Smooth muscle cell (in vitro differentiated cells): ENCODE measurements at regions not wholly inside any gene's neighbourhood (a gene's known extent, or its start where the extent isn't known, plus 50 kb on each side); places are given as distances from the start of the nearest gene placed in this dataset.

Source experiments
- DNase-seq: peaks from one replicate; lab custom pipeline; 2025; ENCODE audit not compliant: unreplicated experiment; lab: John Stamatoyannopoulos, UW
- H2AFZ ChIP-seq: fragments of 200-600 bp; sonication (generic); 2 replicates; pipeline ENCODE4 v1.6.0; 2016; ENCODE audit warnings: antibody characterized with exemption, low read depth, mild to moderate bottlenecking
- H3F3A ChIP-seq: fragments of 200-600 bp; sonication (generic); 2 replicates; pipeline ENCODE4 v1.6.0; 2017; ENCODE audit warnings: antibody characterized with exemption, low read depth
- H3K27ac ChIP-seq: fragments of 200-600 bp; sonication (generic); 2 replicates; pipeline ENCODE4 v1.5.1; 2016; ENCODE audit warnings: low read depth, mild to moderate bottlenecking
- H3K27me3 ChIP-seq: fragments of 200-600 bp; sonication (generic); 2 replicates; pipeline ENCODE4 v1.6.1; 2016; ENCODE audit warnings: low read depth, mild to moderate bottlenecking
- H3K36me3 ChIP-seq: fragments of 200-600 bp; sonication (generic); 2 replicates; pipeline ENCODE4 v1.5.1; 2016; ENCODE audit warnings: low read depth
- H3K4me1 ChIP-seq: fragments of 200-600 bp; sonication (generic); 2 replicates; pipeline ENCODE4 v1.5.1; 2016; ENCODE audit warnings: low read depth
- H3K4me2 ChIP-seq: fragments of 200-600 bp; sonication (generic); 2 replicates; pipeline ENCODE4 v1.6.0; 2016; ENCODE audit warnings: mild to moderate bottlenecking
- H3K4me3 ChIP-seq: fragments of 200-600 bp; sonication (generic); 2 replicates; pipeline ENCODE4 v1.5.1; 2016; ENCODE audit warnings: mild to moderate bottlenecking
- H3K79me2 ChIP-seq: fragments of 200-600 bp; sonication (generic); 2 replicates; pipeline ENCODE4 v1.6.0; 2016; ENCODE audit warnings: low read depth, mild to moderate bottlenecking
- H3K9ac ChIP-seq: fragments of 200-600 bp; sonication (generic); 2 replicates; pipeline ENCODE4 v1.6.0; 2016; ENCODE audit warnings: low read depth
- H3K9me3 ChIP-seq: fragments of 200-600 bp; sonication (generic); replicated peaks from 2 replicates; pipeline ENCODE4 v1.5.1; 2016; ENCODE audit warnings: low read depth
- H4K20me1 ChIP-seq: fragments of 200-600 bp; sonication (generic); 2 replicates; pipeline ENCODE4 v1.6.0; 2016; ENCODE audit warnings: low read depth
- WGBS: methylation state at CpG from one replicate; pipeline ENCODE4 v1.1.7; 2016; ENCODE audit warnings: low lambda C conversion rate; 5-methylcytosine and 5-hydroxymethylcytosine counted together
- TF ChIP-seq, protein P1 (sequence below): fragments of 200-600 bp; sonication (generic); IDR thresholded peaks from 2 replicates; pipeline ENCODE4 v1.5.1; 2017; ENCODE audit warnings: borderline replicate concordance, mild to moderate bottlenecking, antibody characterized with exemption; ENCODE audit not compliant: insufficient read depth, poor library complexity, severe bottlenecking

DNA sequence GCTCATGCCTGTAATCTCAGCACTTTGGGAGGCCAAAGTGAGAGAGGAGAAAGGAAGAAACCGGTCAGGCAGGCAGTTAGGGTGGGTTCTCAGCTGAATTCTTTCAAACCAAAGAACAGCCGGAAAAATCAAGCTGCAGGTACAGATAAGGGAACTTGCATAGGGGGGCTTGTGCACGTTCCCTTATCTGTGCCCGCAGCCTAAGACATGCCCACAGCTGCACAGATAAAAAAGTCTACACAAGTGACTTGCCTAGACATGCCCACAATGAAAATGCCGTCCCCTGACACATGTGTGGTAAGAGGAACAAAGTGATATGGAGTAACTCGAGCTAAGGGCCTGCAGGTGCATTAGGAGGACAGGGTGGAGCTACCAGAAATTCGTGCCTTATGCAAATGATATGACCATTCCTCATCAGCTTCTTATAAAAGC is 175.8 kb upstream of the SALL4 start:
- TF ChIP-seq, protein P1, sequence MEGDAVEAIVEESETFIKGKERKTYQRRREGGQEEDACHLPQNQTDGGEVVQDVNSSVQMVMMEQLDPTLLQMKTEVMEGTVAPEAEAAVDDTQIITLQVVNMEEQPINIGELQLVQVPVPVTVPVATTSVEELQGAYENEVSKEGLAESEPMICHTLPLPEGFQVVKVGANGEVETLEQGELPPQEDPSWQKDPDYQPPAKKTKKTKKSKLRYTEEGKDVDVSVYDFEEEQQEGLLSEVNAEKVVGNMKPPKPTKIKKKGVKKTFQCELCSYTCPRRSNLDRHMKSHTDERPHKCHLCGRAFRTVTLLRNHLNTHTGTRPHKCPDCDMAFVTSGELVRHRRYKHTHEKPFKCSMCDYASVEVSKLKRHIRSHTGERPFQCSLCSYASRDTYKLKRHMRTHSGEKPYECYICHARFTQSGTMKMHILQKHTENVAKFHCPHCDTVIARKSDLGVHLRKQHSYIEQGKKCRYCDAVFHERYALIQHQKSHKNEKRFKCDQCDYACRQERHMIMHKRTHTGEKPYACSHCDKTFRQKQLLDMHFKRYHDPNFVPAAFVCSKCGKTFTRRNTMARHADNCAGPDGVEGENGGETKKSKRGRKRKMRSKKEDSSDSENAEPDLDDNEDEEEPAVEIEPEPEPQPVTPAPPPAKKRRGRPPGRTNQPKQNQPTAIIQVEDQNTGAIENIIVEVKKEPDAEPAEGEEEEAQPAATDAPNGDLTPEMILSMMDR = no peak
- no peaks in the 10 kb centered on the region for H3K27me3 ChIP-seq
- H3K4me1 ChIP-seq = no peaks in the 10 kb centered on the region
- no peak overlapping the region for H2AFZ ChIP-seq
- no peak overlapping the region for H3K4me3 ChIP-seq
- H3K36me3 ChIP-seq = no peaks in the 10 kb centered on the region
- WGBS = 78% methylated on average over 7 of the region's 7 CpGs
- no peaks in the 10 kb centered on the region for H3F3A ChIP-seq
- no peak overlapping the region for H3K4me2 ChIP-seq
- H3K9ac ChIP-seq = no peak overlapping the region
- H4K20me1 ChIP-seq = no peaks in the 10 kb centered on the region
- no peaks in the 10 kb centered on the region for H3K79me2 ChIP-seq
- H3K27ac ChIP-seq = no peak overlapping the region
- no peaks in the 10 kb centered on the region for H3K9me3 ChIP-seq
- DNase-seq = no peak

DNA sequence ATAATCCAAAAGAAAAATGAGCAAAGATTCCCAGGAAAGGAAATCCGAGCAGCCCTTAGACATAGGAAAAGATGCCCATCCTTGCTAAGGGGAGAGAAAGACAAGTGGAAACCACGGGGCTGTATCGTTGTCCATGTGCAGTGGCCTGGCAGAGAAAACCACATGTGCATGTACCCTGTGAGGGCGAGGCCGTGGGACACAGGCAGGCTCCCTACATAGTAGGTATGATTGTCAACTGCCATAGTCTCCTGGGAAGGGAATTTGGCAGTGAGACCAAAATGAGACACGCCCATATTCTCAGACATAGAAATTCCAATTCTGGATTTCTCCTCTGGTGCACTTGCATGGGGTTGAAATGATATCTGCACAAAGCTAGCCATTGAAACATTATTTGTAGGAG is 169.7 kb upstream of the SALL4 start:
- Histone ChIP-seq H3K4me3 (no peak overlapping the region), H3K4me2 (no peak overlapping the region), H3K36me3 (no peaks in the 10 kb centered on the region), H3K9me3 (no peaks in the 10 kb centered on the region), H3K9ac (no peak overlapping the region), H4K20me1 (no peaks in the 10 kb centered on the region), H2AFZ (no peak overlapping the region), H3K4me1 (no peaks in the 10 kb centered on the region), H3K27ac (no peak overlapping the region), H3F3A (no peaks in the 10 kb centered on the region), H3K27me3 (no peaks in the 10 kb centered on the region), H3K79me2 (no peaks in the 10 kb centered on the region)
- WGBS = 93% methylated on average over 6 of the region's 6 CpGs
- no peak for DNase-seq
- TF ChIP-seq, protein P1 = no peak

DNA sequence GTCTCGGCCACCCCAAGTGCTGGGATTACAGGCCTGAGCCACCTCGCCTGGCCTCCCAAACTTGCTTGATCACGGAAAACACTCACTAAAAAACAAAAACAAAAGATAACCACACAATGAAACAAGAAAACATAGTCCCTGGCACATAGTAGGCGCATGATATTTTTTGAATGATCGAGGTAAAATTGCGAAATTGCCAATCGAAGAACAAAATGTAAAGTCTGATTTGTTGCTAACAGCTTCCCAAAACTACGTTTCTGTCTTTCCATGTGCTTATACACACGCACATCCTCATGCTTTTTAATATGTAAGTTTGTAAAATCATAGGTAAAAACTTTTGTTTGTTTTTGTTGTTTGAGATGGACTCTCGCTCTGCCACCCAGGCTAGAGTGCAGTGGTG is 168.5 kb upstream of the SALL4 start:
- Histone ChIP-seq H3K36me3 (no peaks in the 10 kb centered on the region), H3K4me1 (no peaks in the 10 kb centered on the region), H3K79me2 (no peaks in the 10 kb centered on the region), H3K4me3 (no peak overlapping the region), H3K27me3 (no peaks in the 10 kb centered on the region), H3K9ac (no peak overlapping the region), H3F3A (no peaks in the 10 kb centered on the region), H3K9me3 (no peaks in the 10 kb centered on the region), H4K20me1 (no peaks in the 10 kb centered on the region), H2AFZ (no peak overlapping the region), H3K27ac (no peak overlapping the region), H3K4me2 (no peak overlapping the region)
- 96% methylated on average over 10 of the region's 10 CpGs for WGBS
- DNase-seq = no peak
- TF ChIP-seq, protein P1 = no peak

DNA sequence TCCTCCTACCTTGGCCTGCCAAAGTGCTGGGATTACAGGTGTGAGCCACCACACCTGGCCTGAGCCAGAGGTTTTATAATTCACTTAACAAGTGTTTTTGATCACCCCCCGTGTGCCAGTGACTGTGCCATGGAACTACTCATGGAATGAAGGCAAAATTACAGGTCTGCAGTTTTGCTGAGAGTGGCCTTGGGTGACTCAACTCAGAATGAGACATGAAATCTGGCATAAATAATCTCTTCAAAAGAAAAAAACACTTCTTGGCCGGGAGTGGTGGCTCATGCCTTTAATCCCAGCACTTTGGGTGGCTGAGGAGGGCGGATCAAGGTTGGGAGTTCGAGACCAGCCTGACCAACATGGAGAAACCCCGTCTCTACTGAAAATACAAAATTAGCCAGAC is 166.9 kb upstream of the SALL4 start:
- no peaks in the 10 kb centered on the region for H3F3A ChIP-seq
- no peaks in the 10 kb centered on the region for H3K36me3 ChIP-seq
- no peaks in the 10 kb centered on the region for H3K4me1 ChIP-seq
- H3K9ac ChIP-seq = no peak overlapping the region
- TF ChIP-seq, protein P1 = no peak
- H3K27me3 ChIP-seq = no peaks in the 10 kb centered on the region
- no peak for DNase-seq
- H2AFZ ChIP-seq = no peak overlapping the region
- H3K79me2 ChIP-seq = no peaks in the 10 kb centered on the region
- no peaks in the 10 kb centered on the region for H3K9me3 ChIP-seq
- H3K27ac ChIP-seq = no peak overlapping the region
- H4K20me1 ChIP-seq = no peaks in the 10 kb centered on the region
- no peak overlapping the region for H3K4me2 ChIP-seq
- WGBS = 79% methylated on average over 5 of the region's 5 CpGs
- H3K4me3 ChIP-seq = no peak overlapping the region
